Cardiac fibroblast (primary cell): ENCODE measurements at regions not wholly inside any gene's neighbourhood (a gene's known extent, or its start where the extent isn't known, plus 50 kb on each side); places are given as distances from the start of the nearest gene placed in this dataset.

Experiments
- DNase-seq, 2 donors: peaks; one replicate each; pipeline versions ENCODE4 v3.0.0 to v3.0.0-alpha.2; 2010; ENCODE audit warnings: low read depth in 2 of 2
- H3K4me3 ChIP-seq, 2 donors: replicated peaks in 1 of 2; 1 replicate in 1 of 2; 2 replicates in 1 of 2; pipeline ENCODE4 v1.5.1; 2011; ENCODE audit warnings: low read depth in 2 of 2, low read length in 2 of 2, mild to moderate bottlenecking in 2 of 2, moderate library complexity in 1 of 2
- TF ChIP-seq, protein P1 (sequence below): IDR thresholded peaks from one replicate; pipeline ENCODE4 v1.5.1; 2011; ENCODE audit warnings: low read depth, mild to moderate bottlenecking, low read length, inconsistent platforms

DNA sequence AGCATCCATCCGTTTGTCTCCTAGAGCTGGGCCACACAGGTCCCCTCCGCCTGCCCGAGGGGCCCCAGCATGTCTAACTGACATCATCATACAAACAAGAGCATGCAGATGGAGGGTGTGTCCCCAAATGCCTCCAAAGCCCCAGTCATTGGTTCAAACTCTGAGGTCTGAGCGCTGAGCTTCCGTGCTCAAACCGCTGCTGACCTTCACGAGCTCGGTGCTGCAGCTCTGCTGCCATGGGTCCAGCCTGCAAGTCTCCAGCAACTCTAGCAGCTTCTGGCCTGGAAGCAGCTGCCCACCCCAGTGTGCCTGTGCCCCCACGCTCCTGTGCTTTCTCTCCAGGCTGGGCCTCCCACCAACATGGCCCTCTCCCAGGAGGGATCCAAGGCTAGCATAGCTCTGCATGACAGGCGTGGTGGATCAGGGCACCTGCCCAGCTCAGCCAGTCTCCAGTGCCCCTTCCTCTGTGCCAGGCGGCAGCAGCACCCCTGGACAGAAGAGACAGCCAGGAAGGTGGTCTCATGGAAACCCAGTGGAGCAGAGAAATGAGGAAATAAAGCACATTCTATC lies 131.6 kb upstream of the PMEPA1 start:
- TF ChIP-seq, protein P1, sequence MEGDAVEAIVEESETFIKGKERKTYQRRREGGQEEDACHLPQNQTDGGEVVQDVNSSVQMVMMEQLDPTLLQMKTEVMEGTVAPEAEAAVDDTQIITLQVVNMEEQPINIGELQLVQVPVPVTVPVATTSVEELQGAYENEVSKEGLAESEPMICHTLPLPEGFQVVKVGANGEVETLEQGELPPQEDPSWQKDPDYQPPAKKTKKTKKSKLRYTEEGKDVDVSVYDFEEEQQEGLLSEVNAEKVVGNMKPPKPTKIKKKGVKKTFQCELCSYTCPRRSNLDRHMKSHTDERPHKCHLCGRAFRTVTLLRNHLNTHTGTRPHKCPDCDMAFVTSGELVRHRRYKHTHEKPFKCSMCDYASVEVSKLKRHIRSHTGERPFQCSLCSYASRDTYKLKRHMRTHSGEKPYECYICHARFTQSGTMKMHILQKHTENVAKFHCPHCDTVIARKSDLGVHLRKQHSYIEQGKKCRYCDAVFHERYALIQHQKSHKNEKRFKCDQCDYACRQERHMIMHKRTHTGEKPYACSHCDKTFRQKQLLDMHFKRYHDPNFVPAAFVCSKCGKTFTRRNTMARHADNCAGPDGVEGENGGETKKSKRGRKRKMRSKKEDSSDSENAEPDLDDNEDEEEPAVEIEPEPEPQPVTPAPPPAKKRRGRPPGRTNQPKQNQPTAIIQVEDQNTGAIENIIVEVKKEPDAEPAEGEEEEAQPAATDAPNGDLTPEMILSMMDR = no peak

DNA sequence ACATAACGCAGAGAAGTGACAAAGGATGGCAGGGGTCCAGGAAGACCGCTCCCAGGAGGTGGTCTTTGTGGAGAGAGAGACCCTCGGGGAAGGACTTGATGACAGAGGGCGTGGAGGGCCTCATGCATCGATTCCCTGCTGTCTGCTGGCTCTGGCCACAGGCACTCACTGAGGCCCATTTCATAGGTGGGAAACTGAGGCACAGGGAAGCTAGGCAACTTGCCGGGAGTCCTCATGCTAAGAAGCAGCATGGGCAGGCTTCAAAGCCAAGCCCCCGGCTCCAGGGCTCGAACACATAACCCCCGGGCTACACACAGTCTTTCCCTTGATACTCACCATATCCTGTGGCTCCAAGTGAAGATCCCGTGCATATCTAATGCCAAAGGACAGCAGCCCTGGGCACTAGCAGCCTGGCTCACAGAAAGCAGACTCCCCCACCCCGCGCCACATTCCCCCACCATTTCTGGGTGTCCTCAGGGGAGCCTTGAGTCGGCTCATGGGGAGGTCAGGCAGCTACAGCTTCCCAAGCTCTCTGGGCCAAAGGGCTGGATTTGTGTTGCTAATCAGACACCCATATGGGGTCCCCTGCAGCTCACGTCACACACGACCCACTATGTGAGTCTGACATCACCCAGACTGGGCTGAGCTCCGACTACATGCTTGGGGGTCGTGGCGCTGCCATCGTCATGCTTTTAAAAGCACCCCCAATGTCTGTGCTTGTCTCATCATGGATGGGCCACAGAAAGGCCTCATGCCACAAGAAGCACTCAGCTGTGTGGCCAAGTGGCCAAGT lies 130.9 kb upstream of the PMEPA1 start:
- no peak overlapping the region for H3K4me3 ChIP-seq
- TF ChIP-seq, protein P1 = no peak
- no peak for DNase-seq

More for the DNA sequence above, 131.6 kb upstream of the PMEPA1 start:
- no peak for DNase-seq
- H3K4me3 ChIP-seq = no peak overlapping the region

DNA sequence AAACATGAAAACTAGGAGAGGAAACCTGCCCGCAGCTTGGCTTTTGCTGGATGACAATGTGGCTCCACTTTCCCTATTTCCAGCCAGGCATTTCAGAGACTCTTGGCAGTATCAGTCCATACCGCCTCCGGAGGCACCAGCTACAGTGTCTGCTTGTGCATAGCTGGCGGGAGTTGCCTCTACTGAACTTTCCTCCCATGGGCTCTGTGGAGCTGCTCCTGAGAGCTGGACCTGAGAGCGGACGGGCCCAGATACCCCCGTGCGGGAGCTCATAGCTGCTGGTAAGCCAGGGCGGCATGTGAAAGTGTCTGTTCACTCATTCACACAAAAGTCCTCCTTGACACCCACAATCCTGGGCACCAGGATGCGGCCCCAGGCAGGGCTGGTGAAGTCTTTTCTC lies 130.3 kb upstream of the PMEPA1 start:
- no peak for DNase-seq
- TF ChIP-seq, protein P1 = no peak
- H3K4me3 ChIP-seq = no peak overlapping the region

DNA sequence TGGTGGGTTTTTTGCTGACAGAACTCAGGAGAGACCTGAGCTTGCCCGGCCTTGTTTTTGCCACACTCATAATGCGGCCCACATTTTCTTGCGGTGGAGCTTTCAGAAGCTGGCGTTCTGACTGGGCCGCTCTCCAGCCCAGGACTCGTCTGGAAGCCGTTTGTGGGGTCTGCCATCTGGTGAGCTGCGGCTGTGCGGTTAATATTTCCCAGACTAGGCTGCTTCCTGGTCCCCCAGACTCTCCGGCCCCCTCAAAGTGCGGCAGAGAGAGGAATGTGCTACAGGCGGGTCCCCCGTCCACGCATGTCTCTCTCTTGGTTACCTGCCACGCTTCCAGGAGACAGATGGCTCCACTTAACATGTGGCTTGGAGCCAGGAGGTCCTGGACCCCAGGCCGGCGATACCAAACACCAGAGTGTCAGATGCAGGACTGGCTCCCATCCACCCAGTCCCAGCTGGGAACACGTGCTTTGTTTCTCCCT lies 128.9 kb upstream of the PMEPA1 start:
- no peak for DNase-seq
- H3K4me3 ChIP-seq = no peak overlapping the region
- TF ChIP-seq, protein P1 = no peak

DNA sequence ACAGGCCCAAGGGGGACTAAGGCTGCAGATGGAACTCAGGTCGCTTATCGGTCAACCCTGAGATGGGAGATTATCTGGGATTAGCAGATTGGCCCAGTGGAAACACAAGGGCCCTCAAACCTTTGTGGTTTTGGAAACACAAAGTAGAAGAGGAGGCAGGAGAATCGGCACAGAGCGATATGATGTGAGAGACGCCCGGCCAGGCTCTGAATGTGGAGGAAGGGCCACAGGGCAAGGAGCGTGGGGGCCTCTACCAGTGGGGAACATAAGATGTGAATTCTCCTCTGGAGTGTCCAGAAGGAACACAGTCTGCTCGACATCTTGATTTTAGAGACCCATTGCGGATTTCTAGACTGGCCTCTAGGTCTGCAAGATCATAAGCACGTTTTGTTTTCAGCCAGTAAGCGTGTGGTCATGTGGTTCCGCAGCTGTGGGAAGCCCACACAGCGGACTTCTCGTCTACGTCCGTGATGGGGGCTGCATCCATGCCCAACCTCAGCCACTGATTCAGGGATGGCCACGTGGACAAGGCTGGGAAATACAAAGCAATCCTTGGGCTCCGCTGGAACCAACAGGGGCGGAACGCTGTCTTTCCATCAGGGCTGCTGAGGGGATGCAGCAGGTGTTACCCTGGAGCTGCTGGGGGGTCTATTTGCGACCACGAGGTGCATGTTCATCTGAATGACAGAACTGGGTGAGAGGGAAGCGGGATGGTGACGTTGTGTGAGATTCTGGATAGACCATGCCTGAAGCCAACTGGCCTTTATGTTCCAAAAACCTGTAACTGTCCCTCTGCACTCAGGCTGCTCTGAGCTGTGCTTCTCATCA lies 127.6 kb upstream of the PMEPA1 start:
- TF ChIP-seq, protein P1 = no peak
- no peak for DNase-seq
- H3K4me3 ChIP-seq = no peak overlapping the region

DNA sequence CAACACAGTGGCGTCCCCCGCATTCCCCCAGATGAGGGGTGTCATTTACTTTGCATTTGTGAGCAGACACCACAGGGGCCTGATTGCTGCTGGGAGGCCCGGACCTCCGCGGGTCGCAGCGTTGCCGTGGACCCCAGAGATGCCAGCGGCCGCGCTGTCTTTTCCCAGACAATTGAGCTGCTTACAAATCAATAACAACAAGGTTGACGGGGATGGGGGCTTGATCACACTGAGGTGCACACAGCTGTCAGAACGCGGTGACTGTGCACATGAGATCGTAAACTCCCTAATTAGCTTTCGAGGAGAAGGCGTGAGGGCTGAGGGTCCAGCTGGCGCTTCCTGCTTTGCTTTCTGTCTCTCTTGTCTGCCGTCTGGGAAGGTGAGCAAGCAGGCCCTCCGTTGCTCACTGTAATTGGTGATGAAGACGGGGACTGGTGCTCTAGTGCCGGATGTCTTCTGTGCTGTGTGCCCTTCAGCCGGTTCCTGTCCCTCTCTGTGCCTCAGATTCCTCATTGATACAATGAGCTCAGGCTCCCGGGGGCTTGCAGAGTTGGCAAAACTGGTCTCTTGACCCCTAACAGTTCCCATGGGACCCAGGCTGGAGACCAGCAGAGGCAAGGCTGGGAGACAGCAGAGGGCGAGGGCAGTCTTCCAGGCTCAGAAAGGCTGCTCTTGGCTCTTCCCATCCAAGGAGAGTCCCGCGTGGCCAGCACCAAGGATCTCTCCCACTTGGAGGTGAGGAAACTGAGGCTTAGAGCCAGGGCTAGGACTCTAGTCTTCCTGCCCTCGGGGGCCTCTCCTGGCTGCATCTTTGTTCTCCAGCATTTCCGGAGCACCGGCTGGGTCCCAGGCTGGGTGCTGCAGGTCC lies 126.0 kb upstream of the PMEPA1 start:
- TF ChIP-seq, protein P1 = no peak
- H3K4me3 ChIP-seq = no peak overlapping the region
- DNase-seq = no peak
